Mesenchymal stem cell (in vitro differentiated cells and primary cell): ENCODE measurements at regions not wholly inside any gene's neighbourhood (a gene's known extent, or its start where the extent isn't known, plus 50 kb on each side); places are given as distances from the start of the nearest gene placed in this dataset.

Source experiments
- DNase-seq: peaks from one replicate; pipeline ENCODE4 v3.0.0-alpha.2; 2013
- H2AFZ ChIP-seq: one replicate; pipeline ENCODE4 v1.6.1; 2013; ENCODE audit warnings: low read depth, mild to moderate bottlenecking, control low read depth, inconsistent platforms, low read length, moderate library complexity
- H2AK5ac ChIP-seq: 2 replicates; pipeline ENCODE4 v1.6.1; 2013; ENCODE audit warnings: low read length, moderate library complexity, mild to moderate bottlenecking, inconsistent platforms; ENCODE audit not compliant: severe bottlenecking
- H2BK120ac ChIP-seq: one replicate; pipeline ENCODE4 v1.6.1; 2013; ENCODE audit warnings: low read depth, mild to moderate bottlenecking, inconsistent platforms, low read length, moderate library complexity
- H2BK12ac ChIP-seq, 2 experiments: one replicate each; pipeline ENCODE4 v1.6.1; 2013; ENCODE audit warnings: inconsistent platforms in 2 of 2, low read length in 2 of 2, mild to moderate bottlenecking in 2 of 2, moderate library complexity in 2 of 2, control low read depth in 1 of 2
- H2BK15ac ChIP-seq: one replicate; pipeline ENCODE4 v1.6.1; 2013; ENCODE audit warnings: mild to moderate bottlenecking, low read depth, inconsistent platforms; ENCODE audit not compliant: poor library complexity, severe bottlenecking
- H2BK5ac ChIP-seq: 2 replicates; pipeline ENCODE4 v1.6.1; 2013; ENCODE audit warnings: low read depth, mild to moderate bottlenecking, low read length, control low read depth, inconsistent platforms; ENCODE audit not compliant: poor library complexity, severe bottlenecking
- H3K14ac ChIP-seq, 2 experiments: one replicate each; pipeline ENCODE4 v1.6.1; 2013; ENCODE audit warnings: inconsistent platforms in 2 of 2, low read length in 2 of 2, control low read depth in 1 of 2, mild to moderate bottlenecking in 1 of 2, moderate library complexity in 1 of 2
- H3K18ac ChIP-seq, 2 experiments: one replicate each; pipeline ENCODE4 v1.6.1; 2013; ENCODE audit warnings: inconsistent platforms in 2 of 2, low read length in 2 of 2, control low read depth in 1 of 2, low read depth in 1 of 2, mild to moderate bottlenecking in 1 of 2
- H3K23ac ChIP-seq, 2 experiments: one replicate each; pipeline ENCODE4 v1.6.1; 2013; ENCODE audit warnings: inconsistent platforms in 2 of 2, low read length in 2 of 2, mild to moderate bottlenecking in 2 of 2, moderate library complexity in 2 of 2, control low read depth in 1 of 2
- H3K27ac ChIP-seq: 2 replicates; pipeline ENCODE4 v1.5.1; 2013; ENCODE audit warnings: mild to moderate bottlenecking, moderate library complexity, low read length, control low read depth, inconsistent platforms; ENCODE audit not compliant: poor library complexity, severe bottlenecking
- H3K27me3 ChIP-seq, 2 experiments: 2 replicates each; pipeline versions ENCODE4 v1.6.1 to v1.7.0; 2013; ENCODE audit warnings: low read length in 2 of 2, mild to moderate bottlenecking in 2 of 2, moderate library complexity in 2 of 2, control low read depth in 1 of 2, inconsistent platforms in 1 of 2; ENCODE audit not compliant: control insufficient read depth in 1 of 2, insufficient read depth in 1 of 2
- H3K36me3 ChIP-seq, 2 experiments: 2 replicates each; pipeline versions ENCODE4 v1.6.1 to v1.7.0; 2013; ENCODE audit warnings: low read length in 2 of 2, control low read depth in 1 of 2, inconsistent platforms in 1 of 2, low read depth in 1 of 2, mild to moderate bottlenecking in 1 of 2; ENCODE audit not compliant: insufficient read depth in 2 of 2, control insufficient read depth in 1 of 2
- H3K4ac ChIP-seq, 2 experiments: one replicate each; pipeline ENCODE4 v1.6.1; 2013; ENCODE audit warnings: inconsistent platforms in 2 of 2, low read length in 2 of 2, mild to moderate bottlenecking in 2 of 2, moderate library complexity in 2 of 2, control low read depth in 1 of 2, low read depth in 1 of 2
- H3K4me1 ChIP-seq: 2 replicates; pipeline ENCODE4 v1.6.1; 2013; ENCODE audit warnings: low read depth, low read length, control low read depth; ENCODE audit not compliant: control insufficient read depth, insufficient read depth
- H3K4me2 ChIP-seq: 2 replicates; pipeline ENCODE4 v1.6.1; 2013; ENCODE audit warnings: low read length, mild to moderate bottlenecking, inconsistent platforms; ENCODE audit not compliant: poor library complexity, severe bottlenecking
- H3K4me3 ChIP-seq, 2 experiments: 2 replicates each; pipeline versions ENCODE4 v1.5.1 to v1.7.0; 2013; ENCODE audit warnings: low read length in 2 of 2, mild to moderate bottlenecking in 2 of 2, control low read depth in 1 of 2, low read depth in 1 of 2; ENCODE audit not compliant: insufficient read depth in 1 of 2
- H3K79me1 ChIP-seq: replicated peaks from 2 replicates; pipeline ENCODE4 v1.6.1; 2013; ENCODE audit warnings: mild to moderate bottlenecking, control low read depth, low read length, inconsistent platforms; ENCODE audit not compliant: poor library complexity, severe bottlenecking
- H3K9ac ChIP-seq: 2 replicates; pipeline ENCODE4 v1.7.0; 2013; ENCODE audit warnings: mild to moderate bottlenecking, low read length, moderate library complexity
- H3K9me3 ChIP-seq: 2 replicates; pipeline ENCODE4 v1.7.0; 2013; ENCODE audit warnings: mild to moderate bottlenecking, low read length; ENCODE audit not compliant: control insufficient read depth
- H4K8ac ChIP-seq: one replicate; pipeline ENCODE4 v1.6.1; 2013; ENCODE audit warnings: inconsistent platforms, mild to moderate bottlenecking, low read length, moderate library complexity
- H4K91ac ChIP-seq: one replicate; pipeline ENCODE4 v1.6.1; 2013; ENCODE audit warnings: mild to moderate bottlenecking, low read length, inconsistent platforms
- WGBS: methylation state at CpG from one replicate; pipeline ENCODE4 v1.1.7; 2013; ENCODE audit warnings: mixed read lengths; 5-methylcytosine and 5-hydroxymethylcytosine counted together

DNA sequence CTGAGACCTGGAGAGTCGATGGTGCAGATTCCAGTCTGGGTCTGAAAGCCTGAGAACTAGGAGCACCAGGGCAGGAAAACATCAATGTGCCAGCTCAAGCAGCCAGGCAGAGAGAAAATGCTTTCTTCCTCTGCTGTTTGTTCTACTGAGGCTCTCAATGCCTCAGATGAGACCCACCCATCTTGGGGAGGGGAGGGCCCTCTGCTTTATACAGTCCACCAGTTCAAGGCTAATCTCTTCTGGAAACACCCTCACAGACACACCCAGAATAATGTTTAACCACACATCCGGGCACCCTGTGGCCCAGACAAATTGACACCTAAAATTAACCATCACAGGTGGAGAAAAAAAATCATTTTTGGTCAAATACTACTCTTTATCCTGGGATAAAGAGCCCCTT is 89.3 kb upstream of the SLC22A23 start:
- H3K4me3 ChIP-seq = no peak overlapping the region
- H2BK12ac ChIP-seq = no peak overlapping the region
- H2AK5ac ChIP-seq = no peak overlapping the region

GRCh38 chr6:3545156-3545555 is 88.3 kb upstream of the SLC22A23 start:
- no peak overlapping the region for H2AK5ac ChIP-seq
- no peaks in the 10 kb centered on the region for H3K36me3 ChIP-seq
- H3K27ac ChIP-seq = no peak overlapping the region
- no peak overlapping the region for H3K18ac ChIP-seq
- no peak overlapping the region for H4K8ac ChIP-seq
- DNase-seq = no peak
- no peak overlapping the region for H3K14ac ChIP-seq
- no peak overlapping the region for H3K4me2 ChIP-seq
- no peak overlapping the region for H3K9ac ChIP-seq
- peaks cover 0 to 8% of the 10 kb centered on the region in 2 experiments for H3K27me3 ChIP-seq
- H3K4ac ChIP-seq = no peak overlapping the region
- no CpG with 5 or more reads among the region's 1 CpG for WGBS
- peaks cover 6% of the 10 kb centered on the region for H3K9me3 ChIP-seq
- no peak overlapping the region for H2BK15ac ChIP-seq
- H3K4me1 ChIP-seq = no peaks in the 10 kb centered on the region
- no peak overlapping the region for H4K91ac ChIP-seq
- H3K79me1 ChIP-seq = no peaks in the 10 kb centered on the region
- no peak overlapping the region for H2AFZ ChIP-seq
- H3K23ac ChIP-seq = no peak overlapping the region
- no peak overlapping the region for H2BK12ac ChIP-seq
- H3K4me3 ChIP-seq = no peak overlapping the region
- H2BK5ac ChIP-seq = no peak overlapping the region
- no peak overlapping the region for H2BK120ac ChIP-seq

More for the DNA sequence above, 89.3 kb upstream of the SLC22A23 start:
- no peak overlapping the region for H2BK15ac ChIP-seq
- no peak overlapping the region for H3K9ac ChIP-seq
- H3K4ac ChIP-seq = no peak overlapping the region
- H3K4me1 ChIP-seq = no peaks in the 10 kb centered on the region
- peaks cover 0 to 8% of the 10 kb centered on the region in 2 experiments for H3K27me3 ChIP-seq
- no peak overlapping the region for H2BK5ac ChIP-seq
- H3K27ac ChIP-seq = no peak overlapping the region
- H3K36me3 ChIP-seq = no peaks in the 10 kb centered on the region
- no peak overlapping the region for H3K18ac ChIP-seq
- peaks cover 7% of the 10 kb centered on the region for H3K9me3 ChIP-seq
- H3K4me2 ChIP-seq = no peak overlapping the region
- H3K14ac ChIP-seq = no peak overlapping the region
- no peak overlapping the region for H2AFZ ChIP-seq
- WGBS = 77% methylated on average over 2 of the region's 2 CpGs
- H2BK120ac ChIP-seq = no peak overlapping the region
- DNase-seq = no peak
- no peaks in the 10 kb centered on the region for H3K79me1 ChIP-seq
- no peak overlapping the region for H3K23ac ChIP-seq
- H4K8ac ChIP-seq = no peak overlapping the region
- no peak overlapping the region for H4K91ac ChIP-seq

- no peaks in the 10 kb centered on the region for H3K36me3 ChIP-seq
- no peak overlapping the region for H4K8ac ChIP-seq
- no peak overlapping the region for H2BK15ac ChIP-seq
- H3K4me1 ChIP-seq = no peaks in the 10 kb centered on the region
- peak overlapping the region in 1 of 2 experiments; percentile 6 for H3K14ac ChIP-seq
- no peak overlapping the region for H2BK5ac ChIP-seq
- no peak overlapping the region for H3K4ac ChIP-seq
- no peak overlapping the region for H2AFZ ChIP-seq
- no peak overlapping the region for H3K27ac ChIP-seq
- no peak for DNase-seq
- 85% methylated on average over 6 of the region's 6 CpGs for whole genome bisulfite sequencing
- no peak overlapping the region for H3K23ac ChIP-seq
- H4K91ac ChIP-seq = no peak overlapping the region
- H3K9me3 ChIP-seq = no peaks in the 10 kb centered on the region
- no peak overlapping the region for H2BK120ac ChIP-seq
- no peak overlapping the region for H2AK5ac ChIP-seq
- no peak overlapping the region for H3K18ac ChIP-seq
- no peak overlapping the region for H3K4me2 ChIP-seq
- H2BK12ac ChIP-seq = no peak overlapping the region
- H3K27me3 ChIP-seq = peaks cover 0 to 8% of the 10 kb centered on the region in 2 experiments
- H3K4me3 ChIP-seq = no peak overlapping the region
- no peak overlapping the region for H3K9ac ChIP-seq
- no peaks in the 10 kb centered on the region for H3K79me1 ChIP-seq
These were observed 85.3 kb upstream of the SLC22A23 start for GRCh38 chr6:3542032-3542640.

DNA sequence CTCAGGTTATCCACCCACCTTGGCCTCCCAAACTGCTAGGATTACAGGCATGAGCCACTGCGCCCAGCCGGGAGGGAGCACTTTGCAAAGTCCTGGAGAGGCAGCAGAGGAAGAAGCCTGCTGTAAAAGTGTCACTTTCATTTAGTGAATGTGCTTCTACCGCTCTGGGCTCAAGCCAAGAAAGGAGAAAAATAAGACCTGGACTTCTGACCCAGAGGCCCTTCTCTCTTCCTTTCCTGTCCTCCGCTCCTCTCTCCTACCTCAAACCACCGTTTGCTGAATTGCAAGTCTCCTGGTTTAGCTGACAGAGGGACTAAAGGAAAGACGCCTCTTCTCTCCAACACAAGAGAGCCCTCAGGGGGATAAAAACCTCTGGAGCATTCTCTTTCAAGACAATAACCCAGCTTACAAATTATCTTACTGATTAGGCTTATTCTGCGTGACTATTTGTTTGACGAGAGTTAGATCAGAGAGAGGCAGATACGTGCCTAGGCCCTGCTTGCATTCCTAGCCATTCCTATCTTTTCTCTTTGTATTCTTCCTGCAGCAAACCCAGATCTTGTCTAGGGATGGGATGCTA is 84.2 kb upstream of the SLC22A23 start:
- Histone ChIP-seq H2AFZ (no peak overlapping the region), H4K91ac (no peak overlapping the region), H3K9me3 (no peaks in the 10 kb centered on the region), H3K79me1 (no peaks in the 10 kb centered on the region), H3K4me2 (no peak overlapping the region), H3K4me3 (no peak overlapping the region), H3K9ac (no peak overlapping the region), H3K18ac (no peak overlapping the region), H3K4me1 (no peaks in the 10 kb centered on the region), H3K27me3 (peaks cover 0 to 8% of the 10 kb centered on the region in 2 experiments), H2BK12ac (no peak overlapping the region), H2BK120ac (no peak overlapping the region), H3K27ac (no peak overlapping the region), H2BK5ac (no peak overlapping the region), H3K36me3 (no peaks in the 10 kb centered on the region), H3K23ac (no peak overlapping the region), H2AK5ac (no peak overlapping the region), H3K14ac (no peak overlapping the region), H3K4ac (no peak overlapping the region), H2BK15ac (no peak overlapping the region), H4K8ac (no peak overlapping the region)
- WGBS = 42% methylated on average over 9 of the region's 9 CpGs
- DNase-seq = no peak
